Astrocyte of the cerebellum (primary cell): ENCODE measurements at regions not wholly inside any gene's neighbourhood (a gene's known extent, or its start where the extent isn't known, plus 50 kb on each side); places are given as distances from the start of the nearest gene placed in this dataset.
A peak's percentile ranks its signal among the peaks of the same experiment; 100 is the strongest.

ENCODE experiments used
- DNase-seq: peaks from one replicate; pipeline ENCODE4 v3.0.0-alpha.2; 2011; ENCODE audit warnings: low read depth
- H3K4me3 ChIP-seq: 2 replicates; pipeline ENCODE4 v1.5.1; 2011; ENCODE audit warnings: mild to moderate bottlenecking, low read depth, low read length, moderate library complexity
- in situ Hi-C: cut with HindIII; loops from 2 replicates; pipeline ENCODE4 v1.10.0; 2017; ENCODE audit warnings: low sequenced_read_pairs
- TF ChIP-seq, protein P1 (sequence below): IDR thresholded peaks from 2 replicates; pipeline ENCODE4 v1.5.1; 2012; ENCODE audit warnings: low read length, low read depth, moderate library complexity, mild to moderate bottlenecking; ENCODE audit errors: missing control alignments

DNA sequence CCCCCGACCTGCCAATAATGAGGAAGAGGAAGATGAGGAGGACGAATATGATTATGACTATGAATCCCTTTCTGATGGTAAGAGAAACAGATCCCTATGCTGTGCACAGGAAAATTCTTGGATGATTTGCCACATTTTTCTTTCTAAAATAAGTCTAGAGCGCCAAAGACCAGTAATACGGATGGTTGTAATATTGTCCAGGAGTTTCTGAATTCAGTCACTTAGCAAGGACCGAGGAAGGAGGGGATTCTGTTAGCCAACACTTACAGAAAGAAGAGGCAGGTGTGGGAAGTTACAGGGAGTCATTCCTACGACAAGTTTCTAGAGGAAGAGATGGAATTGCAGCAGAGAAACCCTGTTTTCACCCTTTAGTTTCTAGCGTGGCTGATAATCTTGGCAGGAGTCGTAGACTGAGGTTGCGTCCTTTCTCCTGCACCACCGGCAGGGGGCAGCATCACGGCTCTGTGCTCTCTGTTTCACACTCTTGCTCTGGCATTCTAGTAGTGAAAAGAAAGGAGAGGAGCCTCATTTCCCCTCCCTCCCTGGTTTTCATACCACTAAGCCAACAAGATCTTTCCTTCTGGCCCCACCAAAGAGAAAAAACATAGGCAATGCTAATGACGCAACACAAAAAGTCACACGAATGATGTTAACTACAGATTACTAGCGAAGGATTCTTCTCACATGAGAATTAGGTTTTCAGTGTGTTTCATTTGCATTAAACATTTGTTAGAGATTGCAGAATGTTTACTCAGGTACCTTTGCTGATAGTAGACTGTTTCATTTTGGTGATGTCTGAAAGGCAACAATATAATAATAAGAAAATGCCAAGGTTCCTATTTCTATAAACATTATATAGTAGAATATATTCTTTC, 82.7 kb downstream of the NOC3L start:
- no peak for DNase-seq

DNA sequence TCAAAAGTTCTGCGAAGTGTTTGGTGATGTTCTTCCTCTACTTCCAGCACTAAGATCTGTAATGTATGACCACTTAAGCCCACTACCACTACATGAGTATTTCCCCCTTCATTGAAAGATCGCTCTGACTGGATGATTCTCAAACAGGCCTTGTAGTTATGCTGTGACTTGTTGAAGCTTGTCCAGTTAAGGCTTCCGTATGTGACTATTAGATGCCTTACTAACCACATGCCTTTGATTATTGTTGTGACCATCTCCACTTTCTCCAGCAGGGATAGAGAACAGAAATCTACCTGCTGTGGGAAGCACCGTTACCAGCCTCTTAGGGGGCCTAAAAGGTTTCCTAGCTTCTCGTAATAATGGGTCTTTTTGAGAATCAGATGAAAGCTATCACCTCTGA, 81.1 kb downstream of the NOC3L start:
- H3K4me3 ChIP-seq, result no peak overlapping the region
- TF ChIP-seq, protein P1, sequence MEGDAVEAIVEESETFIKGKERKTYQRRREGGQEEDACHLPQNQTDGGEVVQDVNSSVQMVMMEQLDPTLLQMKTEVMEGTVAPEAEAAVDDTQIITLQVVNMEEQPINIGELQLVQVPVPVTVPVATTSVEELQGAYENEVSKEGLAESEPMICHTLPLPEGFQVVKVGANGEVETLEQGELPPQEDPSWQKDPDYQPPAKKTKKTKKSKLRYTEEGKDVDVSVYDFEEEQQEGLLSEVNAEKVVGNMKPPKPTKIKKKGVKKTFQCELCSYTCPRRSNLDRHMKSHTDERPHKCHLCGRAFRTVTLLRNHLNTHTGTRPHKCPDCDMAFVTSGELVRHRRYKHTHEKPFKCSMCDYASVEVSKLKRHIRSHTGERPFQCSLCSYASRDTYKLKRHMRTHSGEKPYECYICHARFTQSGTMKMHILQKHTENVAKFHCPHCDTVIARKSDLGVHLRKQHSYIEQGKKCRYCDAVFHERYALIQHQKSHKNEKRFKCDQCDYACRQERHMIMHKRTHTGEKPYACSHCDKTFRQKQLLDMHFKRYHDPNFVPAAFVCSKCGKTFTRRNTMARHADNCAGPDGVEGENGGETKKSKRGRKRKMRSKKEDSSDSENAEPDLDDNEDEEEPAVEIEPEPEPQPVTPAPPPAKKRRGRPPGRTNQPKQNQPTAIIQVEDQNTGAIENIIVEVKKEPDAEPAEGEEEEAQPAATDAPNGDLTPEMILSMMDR, result no peak
- in situ Hi-C loops, result no loop called here
- DNase-seq, result no peak

More for the DNA sequence above, 82.7 kb downstream of the NOC3L start:
- no peak overlapping the region for H3K4me3 ChIP-seq
- in situ Hi-C loops, result no loop called here
- TF ChIP-seq, protein P1, result peak; percentile 88

DNA sequence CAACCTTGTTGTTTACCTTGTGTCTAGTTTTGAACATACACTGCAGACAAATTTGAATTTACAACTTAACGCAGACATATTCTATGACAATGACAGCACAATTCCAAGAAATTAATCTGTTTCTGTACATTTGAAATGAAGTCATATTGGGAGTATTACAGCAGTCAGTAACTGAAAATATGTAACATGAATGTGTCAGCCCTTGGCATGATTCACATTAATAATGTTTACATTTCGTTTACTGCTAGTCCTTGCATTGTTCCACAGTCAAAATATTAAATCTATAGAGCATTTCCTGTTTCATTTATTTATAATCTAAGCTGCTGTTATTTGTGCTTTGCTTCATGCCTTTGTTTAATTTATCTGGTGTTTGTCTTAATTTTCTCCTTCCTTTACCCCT, 80.4 kb downstream of the NOC3L start:
- in situ Hi-C loops, result no loop called here
- no peak overlapping the region for H3K4me3 ChIP-seq

More for the DNA sequence above, 80.4 kb downstream of the NOC3L start:
- TF ChIP-seq, protein P1, result no peak
- DNase-seq, result no peak
